Peyer's patch (tissue), 4 donors: ENCODE measurements at regions not wholly inside any gene's neighbourhood (a gene's known extent, or its start where the extent isn't known, plus 50 kb on each side); places are given as distances from the start of the nearest gene placed in this dataset.

Experiments used
- DNase-seq, 3 donors: peaks; one replicate each; pipeline ENCODE4 v3.0.0-alpha.2; 2017 to 2019
- H3K27ac ChIP-seq, 4 donors: fragments of 200-600 bp; sonication (generic); one replicate each; pipeline ENCODE4 v1.5.1; 2016 to 2019
- H3K27me3 ChIP-seq, 2 donors: fragments of 200-600 bp; sonication (generic); one replicate each; pipeline ENCODE4 v1.5.1; 2019
- H3K36me3 ChIP-seq, 3 donors: fragments of 200-600 bp; sonication (generic); one replicate each; pipeline ENCODE4 v1.5.1; 2016 to 2019
- H3K4me1 ChIP-seq, 4 donors: fragments of 200-600 bp; sonication (generic); one replicate each; pipeline ENCODE4 v1.5.1; 2016 to 2019
- H3K4me3 ChIP-seq, 4 donors: fragments of 200-600 bp; sonication (generic); 1 replicate in 3 of 4; 2 replicates in 1 of 4; pipeline ENCODE4 v1.5.1; 2016 to 2019; ENCODE audit warnings: mild to moderate bottlenecking in 1 of 4
- H3K9me3 ChIP-seq, 4 donors: fragments of 200-600 bp; sonication (generic); one replicate each; pipeline ENCODE4 v1.5.1; 2016 to 2019; ENCODE audit warnings: mild to moderate bottlenecking in 1 of 4
- CTCF ChIP-seq, 6 experiments: fragments of 450-650 bp in 4 of 6; fragments of 200-600 bp in 2 of 6; sonication (generic) in 1 of 6; IDR thresholded peaks; one replicate each; pipeline ENCODE4 v1.5.1; 2017 to 2019; ENCODE audit warnings: antibody characterized with exemption in 6 of 6, mild to moderate bottlenecking in 3 of 6, moderate library complexity in 1 of 6
- POLR2A ChIP-seq, 2 donors: fragments of 450-650 bp; IDR thresholded peaks; one replicate each; pipeline ENCODE4 v1.5.1; 2017; ENCODE audit warnings: antibody characterized with exemption in 2 of 2, mild to moderate bottlenecking in 2 of 2, moderate library complexity in 2 of 2

- Histone ChIP-seq H3K9me3 (no peaks in the 10 kb centered on the region), H3K4me1 (no peaks in the 10 kb centered on the region), H3K27me3 (no peaks in the 10 kb centered on the region), H3K36me3 (no peaks in the 10 kb centered on the region), H3K27ac (no peak overlapping the region), H3K4me3 (no peak overlapping the region)
- DNase-seq, result no peak
- no peak for TF ChIP-seq POLR2A (IDR thresholded peaks at IDR 0.05)
- no peak for TF ChIP-seq CTCF (IDR thresholded peaks at IDR 0.05)
Measured at GRCh38 chr7:124261710-124262109, 228.8 kb upstream of the TMEM229A start.

- TF ChIP-seq POLR2A (IDR thresholded peaks at IDR 0.05) (no peak), CTCF (IDR thresholded peaks at IDR 0.05) (no peak)
- no peaks in the 10 kb centered on the region for H3K27me3 ChIP-seq
- H3K36me3 ChIP-seq, result no peaks in the 10 kb centered on the region
- H3K9me3 ChIP-seq, result no peaks in the 10 kb centered on the region
- H3K4me3 ChIP-seq, result no peak overlapping the region
- H3K4me1 ChIP-seq, result no peaks in the 10 kb centered on the region
- H3K27ac ChIP-seq, result no peak overlapping the region
- no peak for DNase-seq
Measured at GRCh38 chr7:124257638-124258308, 224.9 kb upstream of the TMEM229A start.

GRCh38 chr7:124255041-124255655 lies 222.3 kb upstream of the TMEM229A start:
- Histone ChIP-seq H3K9me3 (no peaks in the 10 kb centered on the region), H3K4me1 (no peaks in the 10 kb centered on the region), H3K27me3 (no peaks in the 10 kb centered on the region), H3K4me3 (no peak overlapping the region), H3K36me3 (no peaks in the 10 kb centered on the region), H3K27ac (no peak overlapping the region)
- DNase-seq, result no peak
- TF ChIP-seq CTCF (IDR thresholded peaks at IDR 0.05), result no peak
- TF ChIP-seq POLR2A (IDR thresholded peaks at IDR 0.05), result no peak

GRCh38 chr7:124254396-124254795 lies 221.5 kb upstream of the TMEM229A start:
- no peaks in the 10 kb centered on the region for H3K36me3 ChIP-seq

GRCh38 chr7:124251636-124252035 lies 218.8 kb upstream of the TMEM229A start:
- no peak overlapping the region for H3K27ac ChIP-seq
- DNase-seq, result no peak
- H3K4me3 ChIP-seq, result no peak overlapping the region
- no peaks in the 10 kb centered on the region for H3K36me3 ChIP-seq
- H3K4me1 ChIP-seq, result no peaks in the 10 kb centered on the region
- no peaks in the 10 kb centered on the region for H3K27me3 ChIP-seq
- H3K9me3 ChIP-seq, result no peaks in the 10 kb centered on the region
- TF ChIP-seq POLR2A (IDR thresholded peaks at IDR 0.05), result no peak
- TF ChIP-seq CTCF (IDR thresholded peaks at IDR 0.05), result no peak

More at GRCh38 chr7:124254396-124254795, 221.5 kb upstream of the TMEM229A start:
- TF ChIP-seq POLR2A (IDR thresholded peaks at IDR 0.05) (no peak), CTCF (IDR thresholded peaks at IDR 0.05) (no peak)
- H3K4me3 ChIP-seq, result no peak overlapping the region
- H3K27me3 ChIP-seq, result no peaks in the 10 kb centered on the region
- H3K27ac ChIP-seq, result no peak overlapping the region
- H3K9me3 ChIP-seq, result no peaks in the 10 kb centered on the region
- no peak for DNase-seq
- H3K4me1 ChIP-seq, result no peaks in the 10 kb centered on the region
